Mammary epithelial cell (primary cell): ENCODE measurements at regions not wholly inside any gene's neighbourhood (a gene's known extent, or its start where the extent isn't known, plus 50 kb on each side); places are given as distances from the start of the nearest gene placed in this dataset.

ENCODE experiments used
- CTCF ChIP-seq, 2 donors: IDR thresholded peaks in 1 of 2; conservative IDR thresholded peaks in 1 of 2; 2 replicates each; pipeline ENCODE4 v1.5.1; 2011 to 2012; ENCODE audit warnings: inconsistent platforms in 2 of 2, low read length in 2 of 2, mild to moderate bottlenecking in 2 of 2, control low read depth in 1 of 2, low read depth in 1 of 2; ENCODE audit not compliant: insufficient read depth in 1 of 2; ENCODE audit errors: extremely low read depth in 1 of 2
- EZH2 ChIP-seq: IDR thresholded peaks from 2 replicates; pipeline ENCODE4 v1.6.1; 2012; ENCODE audit warnings: low read length, inconsistent platforms, borderline replicate concordance

DNA sequence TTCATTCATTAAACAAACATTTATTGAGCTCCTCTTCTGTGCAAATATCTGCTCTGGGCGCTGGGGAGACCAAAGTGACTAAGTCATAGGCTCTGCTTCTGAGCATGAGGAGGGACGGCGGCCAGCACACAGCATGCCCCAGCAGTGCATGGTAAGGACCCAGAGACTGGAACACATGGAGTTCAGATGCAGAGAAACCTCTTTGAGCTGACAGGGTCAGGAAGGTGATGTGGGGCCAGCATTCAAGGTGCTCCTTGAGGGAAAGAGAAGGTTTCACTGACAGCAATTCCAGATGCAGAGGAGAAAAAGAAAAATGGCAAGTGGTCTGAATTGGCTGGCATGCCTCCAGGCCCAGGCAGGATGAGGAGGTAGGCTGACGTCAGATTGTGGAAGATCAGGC, 234.5 kb downstream of the UACA start:
- TF ChIP-seq EZH2: no peak
- TF ChIP-seq CTCF (conservative IDR thresholded peaks at IDR 0.05 in 1 of 2, IDR thresholded peaks at IDR 0.05 in 1 of 2; ENCODE audit: extremely low read depth in 1 of 2, insufficient read depth in 1 of 2, low read depth in 1 of 2, low read length in 2 of 2): no peak
